ENCODE measurements at regions not wholly inside any gene's neighbourhood (a gene's known extent, or its start where the extent isn't known, plus 50 kb on each side); places are given as distances from the start of the nearest gene placed in this dataset.
"Not testable (repeated sequence)": the region's sequence is repeated elsewhere in the genome, so short reads cannot be mapped to it uniquely, and the experiment has no call there.

DNA sequence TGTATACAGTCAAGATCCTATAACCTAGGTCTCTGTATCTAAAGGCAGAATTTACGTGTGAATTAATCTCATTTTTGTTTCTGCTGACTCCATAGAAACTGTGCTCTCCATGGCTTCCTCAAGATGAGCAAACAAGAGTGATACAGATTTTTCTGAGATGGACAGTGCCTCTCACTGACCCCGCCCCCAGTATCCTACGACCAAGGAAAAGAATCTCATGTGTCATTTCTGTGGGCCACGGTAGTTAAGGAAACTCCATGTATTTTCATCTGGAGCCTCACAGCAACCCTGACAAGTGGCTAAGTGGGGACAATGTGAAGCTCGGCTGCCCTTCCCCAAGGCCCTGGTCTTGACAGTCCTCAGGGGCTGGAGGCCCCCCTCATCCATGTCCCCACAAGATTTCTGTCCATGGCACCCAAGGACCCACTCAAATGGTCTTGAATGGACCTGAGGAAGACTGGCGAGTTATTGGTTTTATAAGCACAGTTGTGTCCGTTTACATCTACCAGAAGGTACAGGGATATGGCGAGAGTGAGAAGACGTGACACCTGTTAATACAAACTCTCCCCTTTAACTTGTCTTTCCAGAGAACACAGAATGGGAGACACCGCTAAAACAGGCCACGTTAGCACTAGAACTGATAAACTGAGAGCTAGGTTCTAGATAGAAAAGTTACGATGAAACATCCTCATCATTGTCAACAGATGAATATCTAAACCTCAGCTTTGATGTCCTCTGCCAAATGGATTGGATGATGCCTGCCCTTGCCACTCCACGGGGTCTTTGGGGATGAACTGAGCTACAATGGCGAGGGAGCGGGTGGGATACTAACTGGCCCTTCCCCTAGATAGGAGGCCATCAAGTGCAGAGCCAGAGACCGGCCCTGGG, 108.4 kb upstream of the EGLN3 start:
- no peak for FAIRE-seq

DNA sequence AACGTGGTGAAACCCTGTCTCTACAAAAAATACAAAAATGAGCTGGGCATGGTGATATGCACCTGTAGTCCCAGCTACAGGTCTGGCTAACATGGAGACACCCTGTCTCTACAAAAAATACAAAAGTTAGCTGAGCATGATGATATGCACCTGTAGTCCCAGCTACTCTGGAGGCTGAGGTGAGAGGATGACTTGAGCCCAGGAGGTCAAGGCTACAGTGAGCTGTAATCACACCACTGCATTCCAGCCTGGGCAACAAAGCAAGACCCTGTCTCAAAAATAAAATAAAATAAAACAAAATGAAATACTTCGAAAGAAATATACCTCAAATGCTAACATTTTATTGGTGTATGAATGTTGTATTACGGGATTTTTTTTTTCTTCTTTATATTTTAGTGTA, 107.6 kb upstream of the EGLN3 start:
- FAIRE-seq, result no peak

- FAIRE-seq, result no peak
These were observed 105.2 kb upstream of the EGLN3 start for GRCh38 chr14:34056046-34056445.

DNA sequence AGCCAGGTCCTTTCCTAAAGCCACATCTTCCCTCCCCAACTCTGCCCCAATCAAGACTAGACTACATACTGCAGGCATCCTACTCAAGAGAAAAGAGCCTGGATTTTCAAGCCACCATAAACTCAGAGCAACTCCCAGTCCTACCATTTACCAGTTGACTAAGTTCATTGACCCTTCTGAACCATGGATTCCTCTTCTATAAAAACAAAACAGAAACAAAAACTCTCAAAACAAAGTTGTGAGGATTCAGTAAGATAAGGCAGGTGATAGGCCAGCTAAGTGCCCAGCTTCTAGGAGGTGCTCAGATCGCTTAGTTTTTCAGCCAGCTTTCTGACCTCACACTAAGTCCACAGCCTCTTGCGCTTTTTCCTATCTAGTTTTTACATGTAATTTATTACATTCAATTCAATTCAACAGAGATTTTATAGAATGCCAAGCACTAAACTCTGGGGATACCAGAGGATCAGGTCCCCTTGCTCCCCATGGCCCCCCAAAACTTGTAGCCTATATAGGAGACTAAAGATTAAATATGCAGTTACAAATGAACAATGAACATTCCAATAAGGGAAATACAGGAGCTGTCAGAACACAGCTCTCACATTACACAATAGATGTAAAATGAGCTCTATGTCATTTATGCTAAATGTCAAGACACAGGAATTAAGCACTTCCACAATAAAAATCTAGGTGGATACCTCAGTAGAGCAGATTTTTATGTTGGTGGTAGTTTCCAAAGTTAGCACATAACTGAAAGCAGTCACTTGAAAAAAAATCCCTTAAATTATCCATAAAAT, 104.5 kb upstream of the EGLN3 start:
- FAIRE-seq, result no peak

DNA sequence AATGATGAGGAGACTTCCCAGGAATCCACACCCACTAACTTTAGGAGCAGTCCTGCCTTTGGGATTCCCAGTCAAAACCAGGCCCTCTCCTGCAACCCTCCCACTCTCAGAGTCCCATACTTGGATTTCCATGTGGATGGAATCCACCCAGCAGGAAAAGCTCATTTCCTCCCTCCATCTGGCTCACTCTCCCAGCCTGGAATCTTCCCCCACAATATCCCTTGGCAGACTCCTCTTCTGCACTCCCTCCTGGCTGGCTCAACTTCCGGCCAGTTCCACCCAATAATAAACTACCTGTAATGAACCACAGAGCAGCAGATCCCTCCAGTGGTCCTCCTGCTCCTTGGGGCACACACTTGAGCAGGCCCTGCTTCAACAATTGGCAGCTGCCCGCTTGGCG, 102.8 kb upstream of the EGLN3 start:
- no peak for FAIRE-seq

DNA sequence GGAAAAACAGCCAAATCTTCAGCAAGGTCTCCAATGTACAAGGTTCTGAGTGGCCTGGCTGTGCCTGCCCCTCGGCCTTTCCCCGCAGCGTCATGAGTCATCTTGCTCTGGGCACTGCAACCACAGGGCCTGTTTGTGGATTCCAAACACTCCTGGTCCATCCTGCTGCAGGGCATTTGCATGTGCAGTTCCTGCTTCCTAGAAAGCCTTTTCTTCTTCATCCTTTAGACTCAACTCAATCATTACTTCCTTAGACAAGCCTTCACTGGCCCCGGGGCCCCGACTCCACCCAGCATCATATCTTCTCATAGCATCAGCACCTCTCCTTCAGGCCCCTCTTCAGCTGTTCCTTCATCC, 101.8 kb upstream of the EGLN3 start:
- no peak for FAIRE-seq

- FAIRE-seq, result no peak
These were observed 101.2 kb upstream of the EGLN3 start for GRCh38 chr14:34051966-34052657.

GRCh38 chr14:34050606-34051005, 99.7 kb upstream of the EGLN3 start:
- no peak for FAIRE-seq

DNA sequence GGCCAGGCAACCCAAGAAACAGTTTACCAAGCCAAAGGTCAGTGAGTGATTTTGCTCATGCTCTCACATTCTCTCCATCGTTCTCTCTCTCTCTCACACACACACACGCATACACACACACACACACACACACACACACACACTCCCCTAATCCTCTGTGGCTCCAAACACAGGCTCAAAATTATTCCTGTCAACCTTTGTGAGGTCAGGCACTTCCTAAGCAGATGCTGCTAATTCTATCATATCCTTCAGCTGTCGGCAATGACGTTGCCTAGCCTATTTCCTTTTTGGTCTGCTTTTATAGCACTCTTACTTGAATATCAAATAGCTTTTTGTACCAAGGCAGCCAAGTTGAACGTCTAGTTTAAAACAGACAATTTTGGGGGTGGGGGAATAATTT, 98.9 kb upstream of the EGLN3 start:
- no peak for FAIRE-seq

DNA sequence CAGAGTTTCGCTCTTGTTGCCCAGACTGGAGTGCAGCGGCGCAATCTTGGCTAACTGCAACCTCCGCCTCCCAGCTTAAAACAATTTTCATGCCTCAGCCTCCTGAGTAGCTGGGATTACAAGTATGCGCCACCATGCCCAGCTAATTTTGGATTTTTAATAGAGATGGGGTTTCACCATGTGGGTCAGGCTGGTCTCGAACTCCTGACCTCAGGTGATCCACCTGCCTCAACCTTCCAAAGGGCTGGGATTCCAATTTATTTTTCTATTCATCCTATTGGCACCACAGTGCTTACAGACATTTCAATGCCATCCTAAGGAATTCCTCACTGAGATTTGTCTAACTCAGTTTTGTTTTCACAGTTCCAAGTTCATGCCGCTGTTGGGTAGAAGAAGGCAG, 98.3 kb upstream of the EGLN3 start:
- FAIRE-seq, result not testable (repeated sequence)

- no peak for FAIRE-seq
These were observed 96.1 kb upstream of the EGLN3 start for GRCh38 chr14:34046799-34047520.

GRCh38 chr14:34044666-34045306, 93.9 kb upstream of the EGLN3 start:
- FAIRE-seq, result no peak

DNA sequence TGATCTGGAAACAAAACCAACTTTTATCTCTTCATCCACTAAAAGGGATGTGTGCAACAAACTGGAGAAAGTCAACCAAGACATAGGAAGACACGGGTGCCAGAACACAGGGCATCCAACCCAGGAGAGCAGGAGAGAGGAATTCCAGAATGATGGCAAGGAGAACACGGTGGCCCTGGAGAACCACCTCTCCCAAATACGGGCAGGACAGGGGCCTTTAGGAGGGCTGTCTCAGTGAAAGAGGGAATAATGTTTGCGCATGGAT, 93.4 kb upstream of the EGLN3 start:
- no peak for FAIRE-seq

GRCh38 chr14:34043627-34044372, 92.9 kb upstream of the EGLN3 start:
- no peak for FAIRE-seq

DNA sequence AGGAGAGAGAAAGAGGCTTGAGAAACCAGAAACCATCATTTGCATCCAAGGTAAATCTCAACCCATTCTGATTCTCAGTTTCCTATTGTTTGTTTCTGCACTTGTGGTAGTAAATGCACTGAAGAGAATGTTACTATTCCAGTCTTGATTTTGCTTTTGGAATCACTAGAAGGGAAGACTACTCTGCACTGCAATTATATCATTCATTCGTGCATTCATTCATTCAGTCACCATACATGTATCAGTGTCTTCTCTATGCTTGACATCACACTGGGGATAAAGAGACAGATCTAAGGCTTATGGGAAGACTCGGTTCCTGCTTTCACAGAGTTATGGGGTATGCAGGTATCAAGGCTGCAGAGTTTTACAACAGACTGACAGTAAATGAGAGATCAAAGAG, 90.3 kb upstream of the EGLN3 start:
- FAIRE-seq, result no peak

DNA sequence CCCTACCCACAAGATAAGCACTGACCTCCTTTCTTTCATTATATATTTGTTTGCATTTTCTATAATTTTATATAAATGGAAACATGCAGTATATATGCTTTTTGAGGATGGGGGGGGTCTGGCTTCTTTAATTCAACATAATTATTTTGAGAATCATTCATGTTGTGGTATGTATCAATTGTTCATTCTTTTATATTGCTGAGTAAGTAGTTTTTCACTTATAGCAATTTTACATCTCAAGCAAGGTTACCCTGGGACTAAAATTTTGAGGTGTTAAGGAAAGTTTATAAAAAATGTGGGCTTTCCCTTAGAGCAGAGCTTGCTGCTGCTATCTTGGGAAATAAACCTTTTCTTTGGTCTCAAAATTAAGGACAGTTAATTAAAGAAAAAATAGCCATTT, 89.9 kb upstream of the EGLN3 start:
- FAIRE-seq, result no peak

DNA sequence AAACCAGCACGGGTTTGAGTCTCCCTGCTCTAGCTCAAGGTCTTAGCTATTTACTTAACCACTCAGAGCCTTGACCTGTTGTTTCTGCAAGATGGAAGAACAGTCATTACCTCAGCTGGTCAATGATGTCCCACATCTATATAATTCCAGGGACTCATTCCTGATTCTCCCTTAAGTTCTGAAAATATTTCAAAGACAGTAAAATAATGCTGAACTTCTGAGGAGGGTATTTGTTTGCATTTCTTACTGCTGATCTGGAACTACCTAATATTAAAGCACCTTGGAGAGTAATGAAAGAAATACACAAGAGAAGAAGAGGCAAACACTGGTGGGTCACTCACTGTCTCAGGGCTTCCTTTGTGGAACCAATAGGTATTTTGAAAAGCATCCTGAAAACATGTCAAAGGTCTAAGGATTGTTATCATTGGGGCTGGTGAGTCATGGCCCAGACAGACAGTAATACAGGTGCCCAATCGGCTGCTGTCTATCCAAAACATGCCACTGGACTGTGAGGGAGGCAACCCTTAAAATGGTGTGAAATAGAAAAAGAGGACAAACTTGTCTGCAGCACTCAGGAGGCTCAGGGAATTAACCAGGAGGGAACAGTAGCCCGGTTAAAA, 88.7 kb upstream of the EGLN3 start:
- FAIRE-seq, result no peak

- no peak for FAIRE-seq
These were observed 87.6 kb upstream of the EGLN3 start for GRCh38 chr14:34038358-34039057.

DNA sequence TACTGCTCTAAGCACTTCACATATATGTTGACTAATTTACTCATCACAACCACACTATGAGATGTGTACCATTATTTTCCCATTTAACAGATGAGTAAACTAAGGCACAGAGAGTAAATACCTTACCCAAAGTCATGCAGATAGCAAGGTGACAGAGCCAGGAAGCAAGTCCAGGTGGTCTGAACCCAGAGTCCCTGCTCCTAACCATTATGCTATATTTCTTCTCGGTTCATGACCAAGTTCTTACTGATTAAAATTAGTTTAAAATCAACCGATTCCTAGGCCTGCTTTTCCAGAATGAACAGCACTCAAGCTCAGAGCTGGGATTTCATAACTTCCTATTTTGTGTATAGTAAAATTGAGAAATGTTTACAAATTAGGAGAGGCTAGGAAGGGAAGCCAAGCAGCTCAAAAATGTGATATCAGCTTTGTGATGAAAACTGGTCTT, 85.5 kb upstream of the EGLN3 start:
- no peak for FAIRE-seq

DNA sequence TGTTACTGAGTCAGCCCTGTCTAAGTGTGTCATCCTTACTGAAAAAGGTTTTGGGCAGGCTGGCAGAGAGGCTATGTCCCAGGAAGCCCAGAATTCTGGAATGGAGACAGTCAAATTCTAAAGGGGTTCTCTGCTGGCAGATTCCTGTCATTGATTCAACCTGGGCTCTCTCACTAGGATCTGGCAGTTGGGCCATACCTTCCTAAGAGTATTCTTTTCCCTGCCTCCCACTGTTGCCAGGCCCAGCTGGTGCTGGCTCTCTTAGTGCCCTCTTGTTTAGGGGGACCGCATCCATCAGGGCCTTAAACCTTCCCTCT, 85.0 kb upstream of the EGLN3 start:
- no peak for FAIRE-seq
